ENCODE measurements at regions not wholly inside any gene's neighbourhood (a gene's known extent, or its start where the extent isn't known, plus 50 kb on each side); places are given as distances from the start of the nearest gene placed in this dataset.

DNA sequence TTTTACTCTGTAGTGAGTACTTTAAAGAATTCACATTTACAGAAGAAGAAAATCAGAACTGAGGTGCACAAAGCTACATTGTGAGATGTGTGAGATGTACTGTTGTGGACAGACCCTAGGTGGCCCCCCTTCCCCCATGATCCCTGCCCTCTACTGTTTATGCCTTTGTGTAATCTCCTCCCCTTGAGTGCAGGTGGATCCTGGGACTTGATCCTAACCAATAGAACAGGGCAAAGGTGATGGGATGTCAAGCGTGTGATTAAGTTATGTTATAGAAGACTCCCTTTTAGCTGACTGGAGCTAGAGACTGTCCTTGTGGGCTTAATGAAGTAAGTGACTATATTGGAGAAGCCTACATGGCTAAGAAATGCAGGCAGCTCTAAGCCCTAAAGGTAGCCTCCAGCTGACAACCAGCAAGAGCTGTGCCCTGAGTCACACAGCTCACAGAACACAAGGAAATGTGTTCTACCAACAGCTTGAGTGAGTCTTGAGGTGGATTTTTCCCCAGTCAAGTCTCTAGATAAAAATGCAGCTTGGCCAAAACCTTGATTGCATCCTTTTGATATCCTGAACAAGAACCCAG lies 225.2 kb upstream of the LEF1 start:
- no peak for TF ChIP-seq POLR2AphosphoS5 (IDR thresholded peaks at IDR 0.05)
- TF ChIP-seq, protein P1, sequence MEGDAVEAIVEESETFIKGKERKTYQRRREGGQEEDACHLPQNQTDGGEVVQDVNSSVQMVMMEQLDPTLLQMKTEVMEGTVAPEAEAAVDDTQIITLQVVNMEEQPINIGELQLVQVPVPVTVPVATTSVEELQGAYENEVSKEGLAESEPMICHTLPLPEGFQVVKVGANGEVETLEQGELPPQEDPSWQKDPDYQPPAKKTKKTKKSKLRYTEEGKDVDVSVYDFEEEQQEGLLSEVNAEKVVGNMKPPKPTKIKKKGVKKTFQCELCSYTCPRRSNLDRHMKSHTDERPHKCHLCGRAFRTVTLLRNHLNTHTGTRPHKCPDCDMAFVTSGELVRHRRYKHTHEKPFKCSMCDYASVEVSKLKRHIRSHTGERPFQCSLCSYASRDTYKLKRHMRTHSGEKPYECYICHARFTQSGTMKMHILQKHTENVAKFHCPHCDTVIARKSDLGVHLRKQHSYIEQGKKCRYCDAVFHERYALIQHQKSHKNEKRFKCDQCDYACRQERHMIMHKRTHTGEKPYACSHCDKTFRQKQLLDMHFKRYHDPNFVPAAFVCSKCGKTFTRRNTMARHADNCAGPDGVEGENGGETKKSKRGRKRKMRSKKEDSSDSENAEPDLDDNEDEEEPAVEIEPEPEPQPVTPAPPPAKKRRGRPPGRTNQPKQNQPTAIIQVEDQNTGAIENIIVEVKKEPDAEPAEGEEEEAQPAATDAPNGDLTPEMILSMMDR (IDR thresholded peaks at IDR 0.05) = no peak
- no peak for TF ChIP-seq POLR2A (IDR thresholded peaks at IDR 0.05; ENCODE audit: low read depth)

Data from esophagus muscularis mucosa (tissue), 3 donors.